ENCODE measurements at regions not wholly inside any gene's neighbourhood (a gene's known extent, or its start where the extent isn't known, plus 50 kb on each side); places are given as distances from the start of the nearest gene placed in this dataset.

- Histone ChIP-seq H3K27me3 (replicated peaks; ENCODE audit: insufficient read depth, low read length) (no peaks in the 10 kb centered on the region), H3K79me2 (ENCODE audit: low read length) (no peaks in the 10 kb centered on the region), H4K20me1 (ENCODE audit: insufficient read depth, low read length) (no peaks in the 10 kb centered on the region), H3F3A (ENCODE audit: insufficient read depth, low read length) (no peaks in the 10 kb centered on the region), H3K9me2 (replicated peaks; ENCODE audit: insufficient read depth, low read length) (no peaks in the 10 kb centered on the region), H3K9me3 (replicated peaks; ENCODE audit: insufficient read depth, low read length) (no peaks in the 10 kb centered on the region), H3K4me1 (ENCODE audit: low read length) (no peaks in the 10 kb centered on the region), H3K9ac (ENCODE audit: low read length) (no peak overlapping the region), H2AFZ (ENCODE audit: low read length) (no peak overlapping the region), H3K27ac (ENCODE audit: low read length) (no peak overlapping the region), H3K36me3 (replicated peaks; ENCODE audit: insufficient read depth, low read length) (no peaks in the 10 kb centered on the region), H3K4me2 (ENCODE audit: low read depth, low read length) (no peak overlapping the region), H3K4me3 (ENCODE audit: low read length) (no peak overlapping the region)
- DNase-seq, result no peak
- no peak for TF ChIP-seq EZH2phosphoT487 (IDR thresholded peaks at IDR 0.05; ENCODE audit: low read length)
- TF ChIP-seq CTCF (IDR thresholded peaks at IDR 0.05; ENCODE audit: low read length), result no peak
- TF ChIP-seq EZH2 (optimal IDR thresholded peaks at IDR 0.05; ENCODE audit: low read depth, low read length), result no peak
These were observed 546.3 kb downstream of the PRDM9 start for GRCh38 chr5:24053737-24054136.

DNA sequence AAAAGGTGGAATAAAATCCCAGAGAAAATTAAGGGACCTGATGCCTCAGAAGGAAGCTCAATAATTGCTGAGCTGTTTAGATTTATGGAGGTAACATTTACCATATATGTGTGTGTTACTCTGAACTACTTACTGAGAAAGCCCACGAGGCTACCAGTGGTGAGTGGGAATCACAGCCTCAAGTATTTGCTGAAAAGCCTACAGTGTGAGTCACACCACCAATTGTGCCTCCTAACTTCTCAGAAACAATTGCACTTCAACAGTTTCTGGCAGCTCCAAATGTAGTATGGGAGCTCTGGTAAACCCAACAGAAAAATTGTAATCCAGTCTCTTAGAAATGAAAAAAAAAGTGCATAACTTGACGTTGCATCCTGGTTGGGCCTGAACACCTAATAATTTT is 551.6 kb downstream of the PRDM9 start:
- TF ChIP-seq EZH2phosphoT487 (IDR thresholded peaks at IDR 0.05; ENCODE audit: low read length), result no peak
- no peak for TF ChIP-seq CTCF (IDR thresholded peaks at IDR 0.05; ENCODE audit: low read length)
- TF ChIP-seq EZH2 (optimal IDR thresholded peaks at IDR 0.05; ENCODE audit: low read depth, low read length), result no peak
- no peaks in the 10 kb centered on the region for H3F3A ChIP-seq (ENCODE audit: insufficient read depth, low read length)
- no peaks in the 10 kb centered on the region for H3K27me3 ChIP-seq (replicated peaks; ENCODE audit: insufficient read depth, low read length)
- H3K9me3 ChIP-seq (replicated peaks; ENCODE audit: insufficient read depth, low read length), result no peaks in the 10 kb centered on the region
- H3K9me2 ChIP-seq (replicated peaks; ENCODE audit: insufficient read depth, low read length), result no peaks in the 10 kb centered on the region
- H3K27ac ChIP-seq (ENCODE audit: low read length), result no peak overlapping the region
- no peaks in the 10 kb centered on the region for H3K36me3 ChIP-seq (replicated peaks; ENCODE audit: insufficient read depth, low read length)
- no peaks in the 10 kb centered on the region for H4K20me1 ChIP-seq (ENCODE audit: insufficient read depth, low read length)
- no peaks in the 10 kb centered on the region for H3K79me2 ChIP-seq (ENCODE audit: low read length)
- no peak overlapping the region for H3K4me3 ChIP-seq (ENCODE audit: low read length)
- H3K4me2 ChIP-seq (ENCODE audit: low read depth, low read length), result no peak overlapping the region
- no peak for DNase-seq
- H3K4me1 ChIP-seq (ENCODE audit: low read length), result no peaks in the 10 kb centered on the region
- H2AFZ ChIP-seq (ENCODE audit: low read length), result no peak overlapping the region
- H3K9ac ChIP-seq (ENCODE audit: low read length), result no peak overlapping the region

DNA sequence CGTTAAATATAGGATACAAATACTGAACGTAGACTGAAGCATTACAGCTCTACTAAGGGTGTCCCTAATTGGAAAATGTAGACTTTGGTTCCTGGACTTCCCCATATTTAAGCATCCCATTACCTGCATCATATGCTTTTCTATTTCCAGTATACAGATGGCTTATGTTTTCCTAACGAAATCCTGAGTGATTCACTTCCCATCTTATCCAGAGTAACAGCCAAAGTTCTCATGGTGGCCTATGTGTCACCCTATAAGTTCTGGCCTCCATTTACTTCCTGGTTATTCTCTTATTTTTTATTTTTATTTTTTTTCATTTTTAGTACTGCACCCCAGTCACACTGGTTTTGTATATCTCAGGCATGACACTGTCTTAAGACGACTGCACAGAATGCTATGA is 552.3 kb downstream of the PRDM9 start:
- TF ChIP-seq CTCF (IDR thresholded peaks at IDR 0.05; ENCODE audit: low read length) (no peak), EZH2 (optimal IDR thresholded peaks at IDR 0.05; ENCODE audit: low read depth, low read length) (no peak)
- Histone ChIP-seq H3K36me3 (replicated peaks; ENCODE audit: insufficient read depth, low read length) (no peaks in the 10 kb centered on the region), H3K4me2 (ENCODE audit: low read depth, low read length) (no peak overlapping the region), H3K4me3 (ENCODE audit: low read length) (no peak overlapping the region), H3K27me3 (replicated peaks; ENCODE audit: insufficient read depth, low read length) (no peaks in the 10 kb centered on the region), H3K9me3 (replicated peaks; ENCODE audit: insufficient read depth, low read length) (no peaks in the 10 kb centered on the region), H3F3A (ENCODE audit: insufficient read depth, low read length) (no peaks in the 10 kb centered on the region), H3K9me2 (replicated peaks; ENCODE audit: insufficient read depth, low read length) (no peaks in the 10 kb centered on the region), H3K27ac (ENCODE audit: low read length) (no peak overlapping the region), H4K20me1 (ENCODE audit: insufficient read depth, low read length) (no peaks in the 10 kb centered on the region), H3K79me2 (ENCODE audit: low read length) (no peaks in the 10 kb centered on the region), H2AFZ (ENCODE audit: low read length) (no peak overlapping the region), H3K9ac (ENCODE audit: low read length) (no peak overlapping the region), H3K4me1 (ENCODE audit: low read length) (no peaks in the 10 kb centered on the region)
- DNase-seq, result no peak

Measured in MM.1S (cell line).